HG02610 (cell line): ENCODE measurements at regions not wholly inside any gene's neighbourhood (a gene's known extent, or its start where the extent isn't known, plus 50 kb on each side); places are given as distances from the start of the nearest gene placed in this dataset.
"Not testable (repeated sequence)": the region's sequence is repeated elsewhere in the genome, so short reads cannot be mapped to it uniquely, and the experiment has no call there.

Experiments
- ATAC-seq: cut with Tn5 transposase; IDR thresholded peaks from one replicate; pipeline ENCODE4 v1.9.1; 2021; ENCODE audit warnings: mild to moderate bottlenecking, moderate library complexity; ENCODE audit not compliant: unreplicated experiment

GRCh38 chr10:64102916-64103315 is 581.7 kb downstream of the REEP3 start:
- ATAC-seq = no peak

GRCh38 chr10:64103750-64104470 is 582.7 kb downstream of the REEP3 start:
- no peak for ATAC-seq

- no peak for ATAC-seq
These were observed 588.8 kb downstream of the REEP3 start for GRCh38 chr10:64109926-64110495.

- peak; percentile 40 for ATAC-seq
These were observed 591.6 kb downstream of the REEP3 start for GRCh38 chr10:64112701-64113355.

GRCh38 chr10:64113375-64113774 is 592.2 kb downstream of the REEP3 start:
- ATAC-seq = no peak

GRCh38 chr10:64113792-64114191 is 592.6 kb downstream of the REEP3 start:
- no peak for ATAC-seq

- ATAC-seq = no peak
These were observed 594.3 kb downstream of the REEP3 start for GRCh38 chr10:64115471-64115870.

GRCh38 chr10:64115908-64116643 is 594.9 kb downstream of the REEP3 start:
- peak; percentile 39 for ATAC-seq

GRCh38 chr10:64116707-64117106 is 595.5 kb downstream of the REEP3 start:
- ATAC-seq = no peak

GRCh38 chr10:64118736-64119135 is 597.5 kb downstream of the REEP3 start:
- ATAC-seq = no peak

- ATAC-seq = not testable (repeated sequence)
These were observed 599.2 kb downstream of the REEP3 start for GRCh38 chr10:64120301-64120980.

GRCh38 chr10:64130152-64130551 is 609.0 kb downstream of the REEP3 start:
- no peak for ATAC-seq

- ATAC-seq = no peak
These were observed 613.5 kb downstream of the REEP3 start for GRCh38 chr10:64134676-64135075.

GRCh38 chr10:64142395-64142794 is 621.2 kb downstream of the REEP3 start:
- ATAC-seq = no peak

- ATAC-seq = no peak
These were observed 627.4 kb downstream of the REEP3 start for GRCh38 chr10:64148607-64149006.

- ATAC-seq = no peak
These were observed 635.0 kb downstream of the REEP3 start for GRCh38 chr10:64156166-64156565.

- ATAC-seq = no peak
These were observed 637.4 kb downstream of the REEP3 start for GRCh38 chr10:64158551-64158950.

- ATAC-seq = no peak
These were observed 639.0 kb downstream of the REEP3 start for GRCh38 chr10:64159910-64160872.

GRCh38 chr10:64170791-64171190 is 649.6 kb downstream of the REEP3 start:
- ATAC-seq = no peak

GRCh38 chr10:64173826-64174225 is 652.6 kb downstream of the REEP3 start:
- no peak for ATAC-seq
